Naive thymus-derived CD4-positive, alpha-beta T cell (primary cell): ENCODE measurements at regions not wholly inside any gene's neighbourhood (a gene's known extent, or its start where the extent isn't known, plus 50 kb on each side); places are given as distances from the start of the nearest gene placed in this dataset.

Experiments
- ATAC-seq: fragments of 150-1000 bp; cut with Tn5 transposase; 2 replicates; pipeline ENCODE4 v1.10.0; 2021; ENCODE audit warnings: mild to moderate bottlenecking, moderate library complexity
- CTCF ChIA-PET: fragments of 350-600 bp; sonication (Branson Sonifier 250); formaldehyde crosslinking; loops from one replicate; lab custom pipeline; 2021; ENCODE audit warnings: antibody characterized with exemption; lab: Charles Lee
- POLR2A ChIA-PET: fragments of 350-600 bp; sonication (Branson Sonifier 250); formaldehyde crosslinking; loops from one replicate; lab custom pipeline; 2021; ENCODE audit warnings: antibody characterized with exemption, inconsistent platforms; lab: Charles Lee
- DNase-seq, 9 donors: peaks; one replicate each; pipeline versions ENCODE4 v3.0.0 to v3.0.0-alpha.2; 2020 to 2022; ENCODE audit warnings: mixed read lengths in 1 of 9
- H3K27ac ChIP-seq: one replicate; pipeline ENCODE4 v1.7.0; 2013; ENCODE audit warnings: mild to moderate bottlenecking, low read depth, low read length, moderate library complexity
- H3K27me3 ChIP-seq, 2 donors: one replicate each; pipeline ENCODE4 v1.7.0; 2013; ENCODE audit warnings: low read length in 2 of 2, mild to moderate bottlenecking in 2 of 2, moderate library complexity in 2 of 2; ENCODE audit not compliant: control insufficient read depth in 2 of 2, insufficient read depth in 2 of 2
- H3K36me3 ChIP-seq, 3 experiments: 1 replicate in 2 of 3; 2 replicates in 1 of 3; pipeline ENCODE4 v1.7.0; 2013; ENCODE audit warnings: low read length in 3 of 3, mild to moderate bottlenecking in 3 of 3, moderate library complexity in 1 of 3; ENCODE audit not compliant: insufficient read depth in 3 of 3, control insufficient read depth in 2 of 3
- H3K4me1 ChIP-seq, 2 donors: one replicate each; pipeline ENCODE4 v1.7.0; 2013; ENCODE audit warnings: low read length in 2 of 2, mild to moderate bottlenecking in 2 of 2, moderate library complexity in 1 of 2; ENCODE audit not compliant: control insufficient read depth in 2 of 2, insufficient read depth in 2 of 2
- H3K4me3 ChIP-seq: 2 replicates; pipeline ENCODE4 v1.7.0; 2013; ENCODE audit warnings: mild to moderate bottlenecking, low read length
- H3K9me3 ChIP-seq, 3 experiments: 1 replicate in 2 of 3; 2 replicates in 1 of 3; pipeline ENCODE4 v1.7.0; 2013; ENCODE audit warnings: low read length in 3 of 3; ENCODE audit not compliant: control insufficient read depth in 2 of 3
- H3K27ac Mint-ChIP-seq, 9 donors: one replicate each; pipeline ENCODE4 v1.8.0; 2020 to 2022; ENCODE audit warnings: mixed read lengths in 9 of 9, mild to moderate bottlenecking in 8 of 9, moderate library complexity in 5 of 9, inconsistent platforms in 2 of 9
- H3K27me3 Mint-ChIP-seq, 5 donors: one replicate each; pipeline ENCODE4 v1.8.0; 2021 to 2022; ENCODE audit warnings: mixed read lengths in 5 of 5, mild to moderate bottlenecking in 1 of 5
- H3K36me3 Mint-ChIP-seq, 5 donors: one replicate each; pipeline ENCODE4 v1.8.0; 2020 to 2022; ENCODE audit warnings: mixed read lengths in 5 of 5, mild to moderate bottlenecking in 3 of 5, inconsistent platforms in 1 of 5
- H3K4me1 Mint-ChIP-seq, 7 donors: one replicate each; pipeline ENCODE4 v1.8.0; 2020 to 2022; ENCODE audit warnings: mixed read lengths in 7 of 7, mild to moderate bottlenecking in 3 of 7, inconsistent platforms in 1 of 7
- H3K4me3 Mint-ChIP-seq, 10 donors: one replicate each; pipeline ENCODE4 v1.8.0; 2020 to 2022; ENCODE audit warnings: mild to moderate bottlenecking in 10 of 10, mixed read lengths in 10 of 10, moderate library complexity in 6 of 10, inconsistent platforms in 2 of 10
- H3K9me3 Mint-ChIP-seq, 11 donors: one replicate each; pipeline ENCODE4 v1.8.0; 2020 to 2022; ENCODE audit warnings: mixed read lengths in 11 of 11, mild to moderate bottlenecking in 4 of 11, inconsistent platforms in 1 of 11, moderate library complexity in 1 of 11
- intact Hi-C, 2 donors: fragments of 100-400 bp; cut with micrococcal nuclease; formaldehyde crosslinking; loops; one replicate each; pipeline ENCODE4 v1.15.1; 2023

DNA sequence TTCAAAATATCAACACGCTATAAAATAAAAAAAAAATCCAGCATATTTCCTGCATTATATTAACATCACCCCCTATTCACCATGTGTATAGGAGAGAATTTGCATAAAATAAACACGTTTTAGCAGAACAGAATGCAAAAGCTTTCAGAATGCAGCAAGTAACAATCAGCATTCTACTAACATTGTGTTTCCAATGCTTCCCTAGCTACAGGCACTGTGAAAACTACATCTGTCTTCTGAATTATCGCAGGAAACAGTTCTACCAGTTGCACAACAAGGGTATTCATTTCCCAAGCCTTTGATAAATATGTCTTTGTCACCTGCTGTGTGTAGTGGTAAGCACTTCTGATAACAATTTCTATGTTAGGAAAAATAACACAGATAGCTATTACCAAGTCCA lies 1015.8 kb downstream of the CDH18 start:
- no peak overlapping the region for H3K27ac Mint-ChIP-seq
- H3K36me3 Mint-ChIP-seq: no peaks in the 10 kb centered on the region
- no peaks in the 10 kb centered on the region for H3K36me3 ChIP-seq
- H3K4me1 Mint-ChIP-seq: no peaks in the 10 kb centered on the region
- no peak overlapping the region for H3K4me3 Mint-ChIP-seq
- H3K27me3 ChIP-seq: no peaks in the 10 kb centered on the region
- no peaks in the 10 kb centered on the region for H3K27me3 Mint-ChIP-seq
- no peaks in the 10 kb centered on the region for H3K9me3 ChIP-seq
- ChIA-PET POLR2A (no interaction called here), CTCF (no interaction called here)
- ATAC-seq (no peak), DNase-seq (no peak)
- H3K4me1 ChIP-seq: no peaks in the 10 kb centered on the region
- intact Hi-C loops: no loop called here
- no peak overlapping the region for H3K4me3 ChIP-seq
- no peak overlapping the region for H3K27ac ChIP-seq
- peaks cover 0 to 4% (median 0%) of the 10 kb centered on the region in 11 donors for H3K9me3 Mint-ChIP-seq

DNA sequence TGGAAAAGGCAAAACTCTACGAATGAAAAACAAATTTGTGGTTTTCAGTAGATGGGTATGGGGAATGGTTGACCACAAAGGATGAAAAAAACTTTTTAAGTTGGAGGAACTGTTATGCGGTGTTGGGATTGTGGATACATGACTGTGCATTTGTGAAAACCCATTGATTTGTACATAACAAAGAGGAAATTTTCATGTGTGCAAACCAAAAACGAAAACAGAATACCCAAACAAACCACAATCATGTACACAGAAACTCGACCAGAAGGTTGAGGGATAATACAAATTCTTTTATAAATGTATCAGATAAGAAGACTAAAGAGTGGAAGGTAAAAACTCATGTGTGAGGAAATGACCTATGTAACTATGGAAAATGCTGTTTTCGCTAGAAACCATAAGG lies 1012.4 kb downstream of the CDH18 start:
- ATAC-seq (no peak), DNase-seq (no peak)
- Mint-ChIP-seq H3K4me3 (no peak overlapping the region), H3K36me3 (no peaks in the 10 kb centered on the region), H3K27me3 (no peaks in the 10 kb centered on the region), H3K4me1 (no peaks in the 10 kb centered on the region), H3K9me3 (peaks cover 0 to 4% (median 0%) of the 10 kb centered on the region in 11 donors), H3K27ac (no peak overlapping the region)
- POLR2A ChIA-PET: no interaction called here
- Histone ChIP-seq H3K27me3 (no peaks in the 10 kb centered on the region), H3K36me3 (no peaks in the 10 kb centered on the region), H3K4me1 (no peaks in the 10 kb centered on the region), H3K27ac (no peak overlapping the region), H3K4me3 (no peak overlapping the region), H3K9me3 (no peaks in the 10 kb centered on the region)
- intact Hi-C loops: no loop called here
- CTCF ChIA-PET: no interaction called here

DNA sequence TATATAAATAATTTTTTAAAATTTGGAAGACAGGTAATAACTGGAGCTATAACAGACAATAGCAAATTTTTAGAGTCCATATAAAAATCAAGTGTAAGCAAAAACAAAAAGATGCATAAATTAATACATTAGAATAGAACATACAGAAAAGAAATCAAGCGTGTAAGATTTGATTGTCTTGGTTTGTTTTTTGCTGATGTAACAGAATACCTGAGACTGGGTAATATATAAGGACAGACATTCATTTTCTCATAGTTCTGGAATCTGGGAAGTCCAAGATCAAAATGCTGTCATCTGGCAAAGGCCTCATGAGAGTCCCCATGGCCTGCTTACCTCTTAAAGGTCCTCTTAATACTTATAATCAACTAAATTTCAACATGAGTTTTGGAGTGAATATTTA lies 1010.1 kb downstream of the CDH18 start:
- H3K36me3 Mint-ChIP-seq: peaks cover 0 to under 1% (median 0%) of the 10 kb centered on the region in 5 donors
- CTCF ChIA-PET: no interaction called here
- no peak overlapping the region for H3K27ac ChIP-seq
- no peaks in the 10 kb centered on the region for H3K36me3 ChIP-seq
- H3K27me3 Mint-ChIP-seq: no peaks in the 10 kb centered on the region
- peaks cover 0 to 6% (median under 1%) of the 10 kb centered on the region in 11 donors for H3K9me3 Mint-ChIP-seq
- H3K4me3 Mint-ChIP-seq: no peak overlapping the region
- DNase-seq (no peak), ATAC-seq (no peak)
- H3K4me3 ChIP-seq: no peak overlapping the region
- POLR2A ChIA-PET: no interaction called here
- intact Hi-C loops: no loop called here
- H3K27ac Mint-ChIP-seq: no peak overlapping the region
- no peaks in the 10 kb centered on the region for H3K27me3 ChIP-seq
- H3K9me3 ChIP-seq: no peaks in the 10 kb centered on the region
- H3K4me1 Mint-ChIP-seq: no peaks in the 10 kb centered on the region
- H3K4me1 ChIP-seq: no peaks in the 10 kb centered on the region

DNA sequence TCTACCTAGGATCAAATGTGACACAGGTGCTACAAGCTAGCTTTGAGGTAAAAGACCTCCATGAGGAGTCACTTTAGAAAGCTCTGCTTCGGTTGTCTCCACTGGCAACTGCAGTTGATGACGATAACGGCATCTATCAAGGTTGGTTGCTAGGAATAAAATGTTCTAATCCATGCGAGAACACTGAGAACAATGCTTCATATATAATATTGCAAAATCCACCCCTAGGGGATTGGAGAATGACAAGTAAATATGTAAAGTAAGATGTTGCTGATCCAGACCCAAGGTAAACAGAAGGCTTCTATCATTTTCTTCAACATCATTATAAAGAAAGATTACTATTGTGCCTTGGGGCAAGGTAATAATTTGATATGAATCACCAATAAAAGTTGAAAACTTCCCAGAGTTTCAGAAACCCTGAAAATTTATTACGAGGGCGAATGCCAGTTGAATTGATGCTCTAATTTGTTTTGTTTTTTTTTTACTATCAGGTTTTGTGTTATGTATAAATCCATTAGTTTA lies 1003.4 kb downstream of the CDH18 start:
- Histone ChIP-seq H3K4me1 (no peaks in the 10 kb centered on the region), H3K4me3 (no peak overlapping the region), H3K27ac (no peak overlapping the region), H3K27me3 (no peaks in the 10 kb centered on the region), H3K36me3 (no peaks in the 10 kb centered on the region), H3K9me3 (no peaks in the 10 kb centered on the region)
- CTCF ChIA-PET: no interaction called here
- ATAC-seq (no peak), DNase-seq (no peak)
- no peak overlapping the region for H3K27ac Mint-ChIP-seq
- POLR2A ChIA-PET: no interaction called here
- peaks cover 0 to 15% (median 2%) of the 10 kb centered on the region in 11 donors for H3K9me3 Mint-ChIP-seq
- H3K4me3 Mint-ChIP-seq: no peak overlapping the region
- peaks cover 0 to 3% (median 0%) of the 10 kb centered on the region in 5 donors for H3K36me3 Mint-ChIP-seq
- intact Hi-C loops: no loop called here
- H3K27me3 Mint-ChIP-seq: no peaks in the 10 kb centered on the region
- H3K4me1 Mint-ChIP-seq: no peaks in the 10 kb centered on the region

DNA sequence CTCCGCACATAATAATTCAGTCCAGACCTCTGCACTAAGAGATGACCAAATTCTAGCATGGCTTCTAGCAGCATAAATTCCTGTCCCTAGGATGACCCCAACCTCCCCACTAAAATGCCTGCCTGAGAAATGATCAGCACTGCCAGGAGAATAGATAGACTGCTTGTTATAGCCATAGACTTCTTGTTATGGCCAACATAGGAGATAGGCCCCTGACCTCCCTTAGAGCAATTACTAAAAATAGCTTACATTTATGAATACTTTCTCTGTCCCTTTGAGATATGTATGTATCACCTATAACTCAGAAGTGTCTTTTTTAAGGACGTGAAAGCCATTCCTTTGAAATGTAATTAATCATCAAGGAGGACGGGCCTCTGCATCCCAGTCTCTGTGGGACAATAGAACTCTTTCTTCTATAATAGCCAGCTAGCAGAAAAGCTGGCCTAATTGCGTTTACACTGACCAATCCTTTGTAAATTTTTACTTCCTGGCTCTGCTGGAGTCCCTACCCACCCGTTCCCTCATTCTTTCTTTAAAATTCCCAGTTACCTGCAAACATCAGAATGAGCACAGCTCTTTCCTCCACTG lies 1002.7 kb downstream of the CDH18 start:
- Mint-ChIP-seq H3K4me1 (no peaks in the 10 kb centered on the region), H3K4me3 (no peak overlapping the region), H3K9me3 (peaks cover 0 to 15% (median 4%) of the 10 kb centered on the region in 11 donors), H3K27ac (no peak overlapping the region), H3K36me3 (peaks cover 0 to 3% (median 0%) of the 10 kb centered on the region in 5 donors), H3K27me3 (no peaks in the 10 kb centered on the region)
- H3K9me3 ChIP-seq: no peaks in the 10 kb centered on the region
- no peak for ATAC-seq
- no peaks in the 10 kb centered on the region for H3K36me3 ChIP-seq
- H3K4me1 ChIP-seq: no peaks in the 10 kb centered on the region
- ChIA-PET CTCF (no interaction called here), POLR2A (no interaction called here)
- no peak overlapping the region for H3K4me3 ChIP-seq
- no peak overlapping the region for H3K27ac ChIP-seq
- DNase-seq: no peak
- intact Hi-C loops: no loop called here
- H3K27me3 ChIP-seq: no peaks in the 10 kb centered on the region

DNA sequence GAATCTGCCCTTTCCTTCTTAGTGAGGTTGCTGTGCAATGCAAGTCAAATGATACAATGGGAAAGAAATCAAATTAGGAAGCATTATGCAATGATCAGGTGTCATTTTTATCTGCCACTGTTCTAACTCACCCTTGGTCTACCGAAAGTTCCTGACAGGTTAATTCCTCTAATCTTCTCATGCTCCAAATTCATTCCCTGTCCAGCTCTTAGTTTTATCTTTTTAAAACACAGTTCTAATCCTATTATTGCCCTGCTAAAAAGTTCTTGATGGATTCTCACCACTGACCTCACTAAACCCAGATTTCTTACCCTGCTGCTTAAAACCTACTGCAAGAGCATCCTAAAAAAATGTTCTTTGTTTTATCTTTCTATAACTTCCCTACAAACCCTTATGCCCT lies 1000.9 kb downstream of the CDH18 start:
- intact Hi-C loops: no loop called here
- POLR2A ChIA-PET: no interaction called here
- peaks cover 0 to 3% (median 0%) of the 10 kb centered on the region in 5 donors for H3K36me3 Mint-ChIP-seq

DNA sequence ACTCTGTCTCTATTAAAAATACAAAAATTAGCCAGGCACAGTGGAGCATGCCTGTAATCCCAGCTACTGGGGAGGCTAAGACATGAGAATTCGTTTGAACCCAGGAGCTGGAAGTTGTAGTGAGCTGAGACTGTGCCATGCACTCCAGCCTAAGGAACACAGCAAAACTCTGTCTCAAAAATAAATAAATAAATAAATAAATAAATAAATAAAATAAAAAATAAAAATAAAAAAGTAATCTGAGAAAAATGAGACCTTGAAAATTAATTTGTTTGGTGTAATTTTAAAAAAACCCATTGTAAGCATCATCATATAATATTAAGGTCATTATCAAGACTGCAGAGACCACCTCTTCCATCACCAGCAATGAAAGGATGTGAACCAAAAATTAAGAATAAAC lies 997.1 kb downstream of the CDH18 start:
- ChIA-PET POLR2A (no interaction called here), CTCF (no interaction called here)
- Histone ChIP-seq H3K4me1 (no peaks in the 10 kb centered on the region), H3K9me3 (no peaks in the 10 kb centered on the region), H3K36me3 (no peaks in the 10 kb centered on the region), H3K27ac (no peak overlapping the region), H3K27me3 (no peaks in the 10 kb centered on the region), H3K4me3 (no peak overlapping the region)
- ATAC-seq (no peak), DNase-seq (no peak)
- no peak overlapping the region for H3K27ac Mint-ChIP-seq
- H3K4me1 Mint-ChIP-seq: no peaks in the 10 kb centered on the region
- H3K27me3 Mint-ChIP-seq: no peaks in the 10 kb centered on the region
- H3K9me3 Mint-ChIP-seq: peaks cover 0 to 8% (median 2%) of the 10 kb centered on the region in 11 donors
- H3K36me3 Mint-ChIP-seq: no peaks in the 10 kb centered on the region
- intact Hi-C loops: no loop called here
- no peak overlapping the region for H3K4me3 Mint-ChIP-seq

More for the DNA sequence above, 1000.9 kb downstream of the CDH18 start:
- Histone ChIP-seq H3K4me1 (no peaks in the 10 kb centered on the region), H3K27me3 (no peaks in the 10 kb centered on the region), H3K4me3 (no peak overlapping the region), H3K27ac (no peak overlapping the region), H3K9me3 (no peaks in the 10 kb centered on the region), H3K36me3 (no peaks in the 10 kb centered on the region)
- H3K9me3 Mint-ChIP-seq: peaks cover 0 to 18% (median 4%) of the 10 kb centered on the region in 11 donors
- no peak for ATAC-seq
- no peak overlapping the region for H3K27ac Mint-ChIP-seq
- DNase-seq: no peak
- CTCF ChIA-PET: no interaction called here
- H3K4me1 Mint-ChIP-seq: no peaks in the 10 kb centered on the region
- no peak overlapping the region for H3K4me3 Mint-ChIP-seq
- no peaks in the 10 kb centered on the region for H3K27me3 Mint-ChIP-seq
